ENCODE measurements at regions not wholly inside any gene's neighbourhood (a gene's known extent, or its start where the extent isn't known, plus 50 kb on each side); places are given as distances from the start of the nearest gene placed in this dataset.

- H2BK5ac ChIP-seq (ENCODE audit: low read depth, low read length) = no peak overlapping the region
- H3K4me2 ChIP-seq (ENCODE audit: insufficient read depth in 1 of 2, low read depth in 2 of 2, low read length in 2 of 2) = no peak overlapping the region; a peak in 1 of 4 replicates
- H2BK15ac ChIP-seq (ENCODE audit: low read length) = no peak overlapping the region
- no peak overlapping the region for H3K23ac ChIP-seq (ENCODE audit: insufficient read length)
- H2BK20ac ChIP-seq (ENCODE audit: low read length) = no peak overlapping the region
- H3K79me1 ChIP-seq (ENCODE audit: low read depth, low read length) = no peaks in the 10 kb centered on the region
- DNase-seq (ENCODE audit: low read depth in 1 of 2, low spot score in 2 of 2) (no peak), FAIRE-seq (no peak)
- no peak for TF ChIP-seq TAF7 (optimal IDR thresholded peaks at IDR 0.05; ENCODE audit: borderline replicate concordance, low read depth, low read length)
- H3K23me2 ChIP-seq (ENCODE audit: low read depth, low read length) = no peaks in the 10 kb centered on the region; the same call in 1 of the 2 replicates
- no peak overlapping the region for H3K9ac ChIP-seq (replicated peaks in 1 of 4; ENCODE audit: extremely low read depth in 1 of 4, low read depth in 3 of 4, low read length in 3 of 4)
- H3K27ac ChIP-seq (ENCODE audit: low read depth, low read length) = no peak overlapping the region
- no peak overlapping the region for H4K8ac ChIP-seq (ENCODE audit: extremely low read depth, insufficient read depth, low read length)
- H4K5ac ChIP-seq (ENCODE audit: insufficient read length, low read depth, low read length) = no peak overlapping the region
- 67% methylated on average over 2 of the region's 2 CpGs; no CpG with 5 or more reads in 1 of the 2 experiments for WGBS, 2 experiments (ENCODE audit: extremely low coverage in 1 of 2, insufficient coverage in 1 of 2, insufficient read length in 1 of 2, insufficient replicate concordance in 2 of 2, low coverage in 1 of 2, low lambda C conversion rate in 2 of 2, missing lambda C conversion rate in 1 of 2)
- no peak overlapping the region for H2BK12ac ChIP-seq (ENCODE audit: low read depth, low read length)
- no peaks in the 10 kb centered on the region for H3K27me3 ChIP-seq (replicated peaks in 1 of 4; ENCODE audit: control insufficient read depth in 3 of 4, extremely low read depth in 1 of 4, insufficient read depth in 3 of 4, low read length in 3 of 4)
- POLR2A ChIA-PET (ENCODE audit: partially characterized antibody) = no interaction called here
- H3K36me3 ChIP-seq (ENCODE audit: control insufficient read depth in 2 of 4, insufficient read depth in 4 of 4, low read length in 3 of 4) = no peaks in the 10 kb centered on the region
- H3K56ac ChIP-seq (replicated peaks; ENCODE audit: insufficient read length, low read depth, low read length) = no peak overlapping the region
- no peak overlapping the region for H4K91ac ChIP-seq (replicated peaks; ENCODE audit: insufficient read length, low read length)
- H3K9me3 ChIP-seq (ENCODE audit: insufficient read depth in 2 of 2, low read depth in 1 of 2, low read length in 1 of 2) = no peaks in the 10 kb centered on the region
- CTCF ChIA-PET (ENCODE audit: partially characterized antibody) = interaction anchor here (0.6 to 1.6 kb wide), 3 partner anchors 12 to 773 kb away, joined by 3 to 7 read pairs (median 3); no protein-coding TSS in a partner anchor
- no peaks in the 10 kb centered on the region for H3K79me2 ChIP-seq (ENCODE audit: control insufficient read depth in 1 of 2, insufficient read depth in 2 of 2, low read length in 2 of 2)
- H4K20me1 ChIP-seq (replicated peaks in 1 of 2; ENCODE audit: control insufficient read depth in 1 of 2, insufficient read depth in 2 of 2, low read length in 2 of 2) = no peaks in the 10 kb centered on the region
- no peak overlapping the region for H3K18ac ChIP-seq (ENCODE audit: extremely low read depth, low read length)
- no peak overlapping the region for H3K14ac ChIP-seq (ENCODE audit: insufficient read length)
- no peak overlapping the region for H2AFZ ChIP-seq (ENCODE audit: low read length)
- H3K4ac ChIP-seq (replicated peaks; ENCODE audit: insufficient read length, low read depth, low read length) = no peak overlapping the region
- H3K4me3 ChIP-seq (ENCODE audit: extremely low read depth in 1 of 4, insufficient read depth in 2 of 4, low read depth in 3 of 4, low read length in 4 of 4) = no peak overlapping the region
- peaks cover 0 to 4% (median 2%) of the 10 kb centered on the region in 4 experiments; a peak in 1 of 7 replicates for H3K4me1 ChIP-seq (replicated peaks in 1 of 4; ENCODE audit: control insufficient read depth in 3 of 4, insufficient read depth in 4 of 4, low read length in 3 of 4)
- no peak overlapping the region for H2AK5ac ChIP-seq (ENCODE audit: low read depth, low read length)
- no peak overlapping the region for H2BK120ac ChIP-seq (replicated peaks; ENCODE audit: low read depth, low read length)
These were observed 209.9 kb upstream of the IGF1 start for GRCh38 chr12:102690253-102690652.

Measured in H1 (cell line).